RWPE2 (cell line): ENCODE measurements at regions not wholly inside any gene's neighbourhood (a gene's known extent, or its start where the extent isn't known, plus 50 kb on each side); places are given as distances from the start of the nearest gene placed in this dataset.
"Not testable (repeated sequence)": the region's sequence is repeated elsewhere in the genome, so short reads cannot be mapped to it uniquely, and the experiment has no call there.

Experiments
- ATAC-seq: fragments of 200-7000 bp; cut with Tn5 transposase; 3 replicates; pipeline ENCODE4 v1.9.1; 2021; ENCODE audit warnings: low read depth
- DNase-seq: peaks from one replicate; pipeline ENCODE4 v3.0.0-alpha.2; 2020; ENCODE audit warnings: low spot score
- H3K27ac ChIP-seq: fragments of 450-650 bp; 2 replicates; pipeline ENCODE4 v1.5.1; 2017; ENCODE audit warnings: mild to moderate bottlenecking; ENCODE audit not compliant: poor library complexity, severe bottlenecking
- H3K27me3 ChIP-seq: fragments of 250-450 bp; sonication (Bioruptor Pico); 2 replicates; pipeline ENCODE4 v1.5.1; 2021; ENCODE audit warnings: mild to moderate bottlenecking, moderate library complexity; ENCODE audit not compliant: insufficient read depth, poor library complexity, severe bottlenecking
- H3K36me3 ChIP-seq: fragments of 250-450 bp; sonication (Bioruptor Pico); 2 replicates; pipeline ENCODE4 v1.5.1; 2020; ENCODE audit warnings: low read depth, mild to moderate bottlenecking, moderate library complexity
- H3K4me1 ChIP-seq: fragments of 250-450 bp; sonication (Bioruptor Pico); 2 replicates; pipeline ENCODE4 v1.5.1; 2021; ENCODE audit warnings: mild to moderate bottlenecking, moderate library complexity; ENCODE audit not compliant: insufficient read depth, poor library complexity, severe bottlenecking
- H3K4me3 ChIP-seq: fragments of 250-450 bp; sonication (Bioruptor Pico); 2 replicates; pipeline ENCODE4 v1.5.1; 2021; ENCODE audit warnings: mild to moderate bottlenecking, moderate library complexity; ENCODE audit not compliant: severe bottlenecking
- H3K9me3 ChIP-seq: fragments of 250-450 bp; sonication (Bioruptor Pico); 2 replicates; pipeline ENCODE4 v1.5.1; 2021; ENCODE audit warnings: mild to moderate bottlenecking, moderate library complexity; ENCODE audit not compliant: severe bottlenecking
- CTCF ChIP-seq: fragments of 450-650 bp; IDR thresholded peaks from one replicate; pipeline ENCODE4 v1.5.1; 2017; ENCODE audit warnings: mild to moderate bottlenecking, moderate library complexity; ENCODE audit not compliant: poor library complexity, severe bottlenecking

DNA sequence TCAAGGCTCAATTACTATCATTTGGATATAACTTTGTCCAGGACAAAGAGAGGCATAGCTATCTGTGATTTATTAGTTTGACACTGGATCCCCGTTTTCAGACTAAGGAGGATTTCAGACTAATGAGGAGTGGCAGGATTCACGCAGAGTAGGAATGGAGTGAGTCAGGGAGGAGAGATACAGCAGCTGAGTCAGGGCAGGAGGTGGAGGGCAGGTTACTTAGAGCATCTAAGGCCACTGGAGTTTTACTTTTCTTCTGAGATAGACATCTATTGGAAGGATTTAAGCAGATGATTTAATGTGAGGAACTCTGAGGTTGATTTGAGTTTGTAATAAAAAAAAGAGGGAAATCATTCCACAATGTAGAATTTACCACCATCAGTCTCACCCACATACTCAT is 110.6 kb downstream of the RPIA start:
- not testable (repeated sequence) for H3K36me3 ChIP-seq, DNase-seq, H3K4me1 ChIP-seq, H3K4me3 ChIP-seq, H3K27ac ChIP-seq, H3K27me3 ChIP-seq, H3K9me3 ChIP-seq
- ATAC-seq: peak; percentile 79; the same call in 2 of the 3 replicates

- H3K36me3 ChIP-seq: no peaks in the 10 kb centered on the region
- TF ChIP-seq CTCF: no peak
- no peaks in the 10 kb centered on the region for H3K27me3 ChIP-seq
- no peak for ATAC-seq
- no peaks in the 10 kb centered on the region for H3K4me1 ChIP-seq
- H3K4me3 ChIP-seq: no peak overlapping the region
- H3K9me3 ChIP-seq: no peaks in the 10 kb centered on the region
- H3K27ac ChIP-seq: no peak overlapping the region
- no peak for DNase-seq
Observed at GRCh38 chr2:88807237-88807962, 115.9 kb downstream of the RPIA start.

- Histone ChIP-seq H3K4me3 (no peak overlapping the region), H3K27me3 (no peaks in the 10 kb centered on the region), H3K4me1 (no peaks in the 10 kb centered on the region), H3K36me3 (no peaks in the 10 kb centered on the region), H3K27ac (no peak overlapping the region), H3K9me3 (no peaks in the 10 kb centered on the region)
- ATAC-seq (no peak), DNase-seq (no peak)
- no peak for TF ChIP-seq CTCF
Observed at GRCh38 chr2:88808083-88808482, 116.6 kb downstream of the RPIA start.

GRCh38 chr2:88808652-88809051 is 117.2 kb downstream of the RPIA start:
- peak; percentile 31 for ATAC-seq
- no peak for TF ChIP-seq CTCF
- H3K36me3 ChIP-seq: no peaks in the 10 kb centered on the region
- DNase-seq: no peak
- H3K4me3 ChIP-seq: no peak overlapping the region
- H3K27me3 ChIP-seq: no peaks in the 10 kb centered on the region
- H3K27ac ChIP-seq: no peak overlapping the region
- no peaks in the 10 kb centered on the region for H3K4me1 ChIP-seq
- no peaks in the 10 kb centered on the region for H3K9me3 ChIP-seq

DNA sequence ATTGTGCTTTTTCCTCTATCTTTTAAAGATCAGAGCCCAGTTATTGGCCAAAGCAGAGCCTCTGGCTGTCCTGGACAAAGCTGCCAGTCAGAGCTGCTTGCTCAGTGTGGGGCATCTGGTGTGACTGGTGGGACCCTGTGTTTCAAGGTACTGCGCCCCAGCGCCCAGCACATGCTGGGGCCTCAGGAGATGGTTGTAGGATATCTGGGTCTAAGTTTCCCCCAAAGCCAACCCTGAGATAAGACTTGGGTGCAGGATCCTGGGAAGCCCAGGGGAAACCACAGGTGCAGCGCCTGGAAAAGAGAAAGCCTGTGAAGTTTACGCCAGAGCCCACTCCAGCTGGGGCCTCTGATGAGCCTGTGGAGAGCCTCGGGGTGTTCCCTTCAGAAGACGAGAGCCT is 117.7 kb downstream of the RPIA start:
- DNase-seq: no peak
- H3K4me1 ChIP-seq: no peaks in the 10 kb centered on the region
- TF ChIP-seq CTCF: no peak

More for the DNA sequence above, 117.7 kb downstream of the RPIA start:
- no peak for ATAC-seq
- no peak overlapping the region for H3K4me3 ChIP-seq
- H3K9me3 ChIP-seq: no peaks in the 10 kb centered on the region
- no peak overlapping the region for H3K27ac ChIP-seq
- no peaks in the 10 kb centered on the region for H3K27me3 ChIP-seq
- H3K36me3 ChIP-seq: no peaks in the 10 kb centered on the region
